ENCODE measurements at regions not wholly inside any gene's neighbourhood (a gene's known extent, or its start where the extent isn't known, plus 50 kb on each side); places are given as distances from the start of the nearest gene placed in this dataset.

GRCh38 chr18:60112369-60112768 is 212.6 kb downstream of the PMAIP1 start (continued):
- no peak for TF ChIP-seq ZNF518B (CRISPR knock-in tag; IDR thresholded peaks at IDR 0.05)
- no peak for TF ChIP-seq SMAD4 (CRISPR knock-in tag; conservative IDR thresholded peaks at IDR 0.05)
- TF ChIP-seq E2F4 (CRISPR knock-in tag; IDR thresholded peaks at IDR 0.05; ENCODE audit: low read depth): no peak

GRCh38 chr18:60111525-60111924 is 211.7 kb downstream of the PMAIP1 start:
- H3K79me2 ChIP-seq (ENCODE audit: control insufficient read depth, insufficient read depth, low read length): no peaks in the 10 kb centered on the region
- no peak overlapping the region for H2AFZ ChIP-seq (ENCODE audit: low read depth, low read length)
- no TSS peak for BruUV-seq (replicated peaks)
- ChIA-PET POLR2A (no interaction called here), CTCF (ENCODE audit: low intra/inter-chr PET ratio) (no interaction called here)
- in situ Hi-C loops (cut with MboI) (no loop called here), intact Hi-C loops (cut with micrococcal nuclease) (no loop called here)
- no peaks in the 10 kb centered on the region for H3K27me3 ChIP-seq (ENCODE audit: control insufficient read depth in 2 of 2, insufficient read depth in 2 of 2, low read length in 2 of 2)
- H3K4me2 ChIP-seq (ENCODE audit: insufficient read depth, low read length): no peak overlapping the region
- no peak overlapping the region for H3K4me3 ChIP-seq
- no peaks in the 10 kb centered on the region for H3K9me1 ChIP-seq (ENCODE audit: control insufficient read depth, insufficient read depth, low read length)
- 5% methylated on average over 2 of the region's 2 CpGs for WGBS (ENCODE audit: insufficient coverage, low coverage, missing lambda C conversion rate)
- H3K4me1 ChIP-seq (replicated peaks in 1 of 2; ENCODE audit: control insufficient read depth in 2 of 2, insufficient read depth in 2 of 2, low read length in 2 of 2): no peaks in the 10 kb centered on the region
- H3K27ac ChIP-seq (ENCODE audit: extremely low read depth, low read depth, low read length): no peak overlapping the region
- FAIRE-seq: no peak
- DNase-seq (ENCODE audit: extremely low read depth in 1 of 4, low spot score in 3 of 4): no peak
- H3K36me3 ChIP-seq (ENCODE audit: control insufficient read depth, insufficient read depth, low read length): no peaks in the 10 kb centered on the region
- H3K9ac ChIP-seq (ENCODE audit: insufficient read depth in 1 of 2, low read depth in 2 of 2, low read length in 2 of 2): no peak overlapping the region
- ATAC-seq: no peak
- H3K9me3 ChIP-seq (replicated peaks; ENCODE audit: control insufficient read depth, insufficient read depth, low read depth, low read length): no peaks in the 10 kb centered on the region
- no peaks in the 10 kb centered on the region for H4K20me1 ChIP-seq (replicated peaks; ENCODE audit: control insufficient read depth, insufficient read depth, low read length)
- TF ChIP-seq KDM1A (IDR thresholded peaks at IDR 0.05) (no peak), ZNF407 (IDR thresholded peaks at IDR 0.05; ENCODE audit: low read depth) (no peak), LARP7 (IDR thresholded peaks at IDR 0.05) (no peak), RBBP5 (IDR thresholded peaks at IDR 0.05; ENCODE audit: borderline replicate concordance, insufficient read depth, low read length, poor library complexity, severe bottlenecking) (no peak)

Measured in K562 (cell line).